Fibroblast of lung (primary cell): ENCODE measurements at regions not wholly inside any gene's neighbourhood (a gene's known extent, or its start where the extent isn't known, plus 50 kb on each side); places are given as distances from the start of the nearest gene placed in this dataset.
"Not testable (repeated sequence)": the region's sequence is repeated elsewhere in the genome, so short reads cannot be mapped to it uniquely, and the experiment has no call there.

Experiments used
- DNase-seq, 2 donors: peaks; one replicate each; pipeline versions ENCODE4 v3.0.0 to v3.0.0-alpha.2; 2010; ENCODE audit warnings: low read depth in 2 of 2
- H2AFZ ChIP-seq: 2 replicates; pipeline ENCODE4 v1.5.1; 2012; ENCODE audit warnings: low read length, control low read depth, inconsistent platforms
- H3K27ac ChIP-seq: 2 replicates; pipeline ENCODE4 v1.5.1; 2011; ENCODE audit warnings: low read length, control low read depth; ENCODE audit not compliant: insufficient read depth
- H3K27me3 ChIP-seq: 2 replicates; pipeline ENCODE4 v1.5.1; 2011; ENCODE audit warnings: mild to moderate bottlenecking, low read length; ENCODE audit not compliant: control insufficient read depth, insufficient read depth
- H3K36me3 ChIP-seq: 2 replicates; pipeline ENCODE4 v1.5.1; 2011; ENCODE audit warnings: low read length; ENCODE audit not compliant: control insufficient read depth, insufficient read depth
- H3K4me1 ChIP-seq: 2 replicates; pipeline ENCODE4 v1.5.1; 2011; ENCODE audit warnings: low read length; ENCODE audit not compliant: control insufficient read depth, insufficient read depth; ENCODE audit errors: extremely low read depth
- H3K4me2 ChIP-seq: 2 replicates; pipeline ENCODE4 v1.5.1; 2011; ENCODE audit warnings: low read length, control low read depth; ENCODE audit not compliant: insufficient read depth; ENCODE audit errors: extremely low read depth
- H3K4me3 ChIP-seq, 4 experiments: fragments of 200-600 bp in 1 of 4; sonication (generic) in 1 of 4; replicated peaks in 1 of 4; 2 replicates each; pipeline ENCODE4 v1.5.1; 2011 to 2016; ENCODE audit warnings: low read length in 4 of 4, low read depth in 3 of 4, mild to moderate bottlenecking in 3 of 4, control low read depth in 2 of 4, inconsistent platforms in 1 of 4, mixed read lengths in 1 of 4; ENCODE audit not compliant: insufficient read depth in 1 of 4; ENCODE audit errors: control extremely low read depth in 1 of 4
- H3K79me2 ChIP-seq: 2 replicates; pipeline ENCODE4 v1.5.1; 2012; ENCODE audit warnings: mild to moderate bottlenecking, low read length, inconsistent platforms; ENCODE audit not compliant: control insufficient read depth, insufficient read depth
- H3K9ac ChIP-seq: 2 replicates; pipeline ENCODE4 v1.5.1; 2011; ENCODE audit warnings: mild to moderate bottlenecking, low read length, control low read depth; ENCODE audit not compliant: insufficient read depth
- H3K9me3 ChIP-seq: 2 replicates; pipeline ENCODE4 v1.5.1; 2012; ENCODE audit warnings: low read depth, low read length; ENCODE audit not compliant: control insufficient read depth, insufficient read depth
- H4K20me1 ChIP-seq: 2 replicates; pipeline ENCODE4 v1.5.1; 2011; ENCODE audit warnings: low read length; ENCODE audit not compliant: control insufficient read depth, insufficient read depth; ENCODE audit errors: extremely low read depth
- EZH2 ChIP-seq: IDR thresholded peaks from 2 replicates; pipeline ENCODE4 v1.5.1; 2012; ENCODE audit warnings: low read length, control low read depth, mild to moderate bottlenecking; ENCODE audit errors: missing control alignments
- TF ChIP-seq, protein P1 (sequence below), 2 donors: IDR thresholded peaks in 1 of 2; conservative IDR thresholded peaks in 1 of 2; 1 replicate in 1 of 2; 2 replicates in 1 of 2; pipeline ENCODE4 v1.5.1; 2011 to 2012; ENCODE audit warnings: low read length in 2 of 2, control low read depth in 1 of 2, inconsistent platforms in 1 of 2, low read depth in 1 of 2, mild to moderate bottlenecking in 1 of 2

DNA sequence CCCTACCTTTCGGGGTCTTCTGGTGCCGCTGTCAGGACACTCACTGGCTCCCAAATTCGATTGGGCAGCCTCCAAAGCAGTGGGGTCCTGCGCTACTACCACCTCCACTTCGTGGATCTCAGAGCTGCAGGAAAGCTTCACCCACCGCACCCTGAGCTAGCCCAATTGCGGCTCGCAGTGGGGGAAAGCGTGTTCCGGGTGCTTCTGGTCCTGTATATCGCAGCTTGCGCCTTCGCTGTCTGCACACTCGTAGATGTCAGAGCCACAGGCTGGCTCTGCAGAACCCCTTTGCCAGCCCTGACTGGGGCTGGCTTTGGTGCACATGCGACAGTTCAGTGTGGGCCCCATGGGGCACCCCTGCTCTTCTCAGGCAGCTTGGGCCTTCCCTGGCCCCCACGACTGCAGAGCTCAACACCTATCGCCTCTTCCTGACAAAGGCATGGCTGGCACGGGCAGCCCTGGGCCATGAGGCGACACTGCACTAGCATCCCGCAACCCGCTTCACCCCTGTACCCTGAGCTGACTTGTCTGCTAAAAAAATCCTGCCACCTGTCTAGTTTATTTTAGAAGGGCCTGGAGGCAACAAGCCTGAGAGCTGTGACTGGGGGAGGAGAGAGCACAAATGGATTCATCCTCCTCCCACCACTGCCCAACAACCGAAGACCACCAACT lies 78.7 kb upstream of the ABI1 start:
- Histone ChIP-seq H3K9me3 (no peaks in the 10 kb centered on the region), H3K4me2 (no peak overlapping the region), H3K27ac (no peak overlapping the region), H4K20me1 (no peaks in the 10 kb centered on the region), H3K27me3 (no peaks in the 10 kb centered on the region), H3K36me3 (no peaks in the 10 kb centered on the region), H3K79me2 (no peaks in the 10 kb centered on the region), H3K4me1 (no peaks in the 10 kb centered on the region), H3K4me3 (no peak overlapping the region), H2AFZ (no peak overlapping the region), H3K9ac (no peak overlapping the region)
- DNase-seq = no peak
- TF ChIP-seq, protein P1, sequence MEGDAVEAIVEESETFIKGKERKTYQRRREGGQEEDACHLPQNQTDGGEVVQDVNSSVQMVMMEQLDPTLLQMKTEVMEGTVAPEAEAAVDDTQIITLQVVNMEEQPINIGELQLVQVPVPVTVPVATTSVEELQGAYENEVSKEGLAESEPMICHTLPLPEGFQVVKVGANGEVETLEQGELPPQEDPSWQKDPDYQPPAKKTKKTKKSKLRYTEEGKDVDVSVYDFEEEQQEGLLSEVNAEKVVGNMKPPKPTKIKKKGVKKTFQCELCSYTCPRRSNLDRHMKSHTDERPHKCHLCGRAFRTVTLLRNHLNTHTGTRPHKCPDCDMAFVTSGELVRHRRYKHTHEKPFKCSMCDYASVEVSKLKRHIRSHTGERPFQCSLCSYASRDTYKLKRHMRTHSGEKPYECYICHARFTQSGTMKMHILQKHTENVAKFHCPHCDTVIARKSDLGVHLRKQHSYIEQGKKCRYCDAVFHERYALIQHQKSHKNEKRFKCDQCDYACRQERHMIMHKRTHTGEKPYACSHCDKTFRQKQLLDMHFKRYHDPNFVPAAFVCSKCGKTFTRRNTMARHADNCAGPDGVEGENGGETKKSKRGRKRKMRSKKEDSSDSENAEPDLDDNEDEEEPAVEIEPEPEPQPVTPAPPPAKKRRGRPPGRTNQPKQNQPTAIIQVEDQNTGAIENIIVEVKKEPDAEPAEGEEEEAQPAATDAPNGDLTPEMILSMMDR (conservative IDR thresholded peaks at IDR 0.05 in 1 of 2, IDR thresholded peaks at IDR 0.05 in 1 of 2; ENCODE audit: low read depth in 1 of 2, low read length in 2 of 2) = no peak
- no peak for TF ChIP-seq EZH2

DNA sequence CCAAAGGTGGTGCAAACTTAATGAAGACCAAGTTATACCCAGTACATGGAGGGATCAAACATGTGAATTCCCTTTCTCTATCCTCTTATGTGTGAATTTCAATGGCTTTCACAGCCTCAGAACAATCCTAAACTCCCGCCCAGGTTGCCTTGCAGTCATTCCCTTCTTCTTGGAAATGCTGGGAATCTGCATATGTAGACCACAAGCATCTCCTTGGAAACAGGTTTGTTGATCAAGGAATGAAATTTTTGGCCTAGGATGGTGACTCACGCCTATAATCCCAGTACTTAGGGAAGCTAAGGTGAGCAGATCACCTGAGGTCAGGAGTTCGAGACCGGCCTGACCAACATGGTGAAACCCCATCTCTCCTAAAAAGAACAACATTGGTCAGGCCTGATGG lies 77.8 kb upstream of the ABI1 start:
- no peaks in the 10 kb centered on the region for H3K79me2 ChIP-seq
- H3K4me2 ChIP-seq = no peak overlapping the region
- no peak for DNase-seq
- H4K20me1 ChIP-seq = no peaks in the 10 kb centered on the region
- H3K9me3 ChIP-seq = no peaks in the 10 kb centered on the region
- TF ChIP-seq, protein P1 (conservative IDR thresholded peaks at IDR 0.05 in 1 of 2, IDR thresholded peaks at IDR 0.05 in 1 of 2; ENCODE audit: low read depth in 1 of 2, low read length in 2 of 2) = no peak
- TF ChIP-seq EZH2 = no peak
- no peaks in the 10 kb centered on the region for H3K36me3 ChIP-seq
- H3K4me3 ChIP-seq = no peak overlapping the region
- no peak overlapping the region for H3K9ac ChIP-seq
- H3K4me1 ChIP-seq = no peaks in the 10 kb centered on the region
- no peak overlapping the region for H2AFZ ChIP-seq
- H3K27ac ChIP-seq = no peak overlapping the region
- H3K27me3 ChIP-seq = no peaks in the 10 kb centered on the region

DNA sequence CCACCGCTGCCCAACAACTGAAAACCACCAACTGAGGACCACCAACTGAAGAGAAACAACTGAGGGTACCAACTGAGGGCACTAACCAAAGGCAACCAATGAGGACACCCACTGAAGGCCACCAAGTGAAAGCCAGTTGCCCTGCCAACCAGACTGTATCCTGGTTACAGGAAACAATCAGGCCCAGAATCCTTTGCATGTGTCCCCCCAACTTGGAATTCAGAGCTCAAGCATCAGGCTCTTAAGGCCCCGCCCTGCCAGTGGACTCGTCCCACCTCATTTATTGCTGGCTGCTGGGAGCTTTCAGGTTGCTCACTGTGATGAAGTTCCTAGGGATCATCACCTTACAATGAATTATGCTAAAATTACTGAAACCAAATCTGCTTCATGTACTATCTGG lies 76.6 kb upstream of the ABI1 start:
- H3K79me2 ChIP-seq = no peaks in the 10 kb centered on the region
- H3K4me3 ChIP-seq = no peak overlapping the region
- no peak overlapping the region for H3K27ac ChIP-seq
- H3K4me2 ChIP-seq = no peak overlapping the region
- no peak for TF ChIP-seq EZH2
- TF ChIP-seq, protein P1 (conservative IDR thresholded peaks at IDR 0.05 in 1 of 2, IDR thresholded peaks at IDR 0.05 in 1 of 2; ENCODE audit: low read depth in 1 of 2, low read length in 2 of 2) = no peak
- no peaks in the 10 kb centered on the region for H4K20me1 ChIP-seq
- H3K9ac ChIP-seq = no peak overlapping the region
- no peaks in the 10 kb centered on the region for H3K4me1 ChIP-seq
- no peaks in the 10 kb centered on the region for H3K36me3 ChIP-seq
- H3K27me3 ChIP-seq = no peaks in the 10 kb centered on the region
- H3K9me3 ChIP-seq = no peaks in the 10 kb centered on the region
- H2AFZ ChIP-seq = no peak overlapping the region
- no peak for DNase-seq

DNA sequence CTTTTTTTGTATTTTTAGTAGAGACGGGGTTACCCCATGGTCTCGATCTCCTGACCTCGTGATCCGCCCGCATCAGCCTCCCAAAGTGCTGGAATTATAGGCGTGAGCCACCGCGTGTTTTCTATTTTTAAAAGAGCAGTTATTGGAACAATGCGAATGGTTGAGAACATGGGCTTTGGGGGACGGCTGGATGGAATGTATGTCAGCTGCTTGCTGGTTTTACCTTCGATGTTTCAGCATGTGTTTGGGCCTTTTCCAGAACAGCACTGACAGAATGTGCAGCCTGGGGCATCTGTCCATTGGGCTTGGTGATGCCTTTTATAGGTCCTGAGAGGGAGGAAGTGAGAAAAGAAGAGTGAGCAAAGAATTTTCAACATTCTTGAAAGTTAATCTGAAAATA lies 73.4 kb upstream of the ABI1 start:
- not testable (repeated sequence) for H3K27me3 ChIP-seq, H3K36me3 ChIP-seq, H3K4me2 ChIP-seq, H3K27ac ChIP-seq, H3K9me3 ChIP-seq, H3K4me1 ChIP-seq, H3K4me3 ChIP-seq, H2AFZ ChIP-seq, H3K79me2 ChIP-seq, DNase-seq, H4K20me1 ChIP-seq, H3K9ac ChIP-seq
